ENCODE measurements at regions not wholly inside any gene's neighbourhood (a gene's known extent, or its start where the extent isn't known, plus 50 kb on each side); places are given as distances from the start of the nearest gene placed in this dataset.

DNA sequence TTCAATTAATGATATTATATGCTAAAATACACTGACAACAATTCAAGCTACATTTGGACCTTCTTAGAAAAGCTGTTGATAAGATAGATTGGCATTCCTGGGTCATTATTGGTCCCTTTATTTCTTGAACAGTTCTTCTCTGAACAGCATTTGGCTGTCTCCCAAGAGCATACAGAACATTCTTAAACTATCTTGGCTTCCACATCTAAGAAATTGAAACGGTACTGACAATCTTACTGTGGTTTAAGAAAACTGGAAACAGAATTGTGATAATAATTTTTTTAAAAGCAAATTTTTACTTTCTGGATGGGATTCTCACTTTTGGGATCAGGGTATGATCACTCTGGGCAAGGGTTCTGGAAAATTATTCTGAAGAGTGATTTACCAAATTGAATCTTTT lies 161.7 kb upstream of the ZNF385D start:
- no peak overlapping the region for H3K9ac ChIP-seq (replicated peaks; ENCODE audit: extremely low read depth, insufficient read depth, low read length)
- CTCF ChIA-PET = no interaction called here
- no peak for DNase-seq (ENCODE audit: low read depth, low spot score)
- no peak overlapping the region for H3K27ac ChIP-seq (ENCODE audit: insufficient read depth, low read depth, low read length)
- no peaks in the 10 kb centered on the region for H3K9me1 ChIP-seq (replicated peaks; ENCODE audit: control insufficient read depth, extremely low read depth, insufficient read depth, low read length)
- no peaks in the 10 kb centered on the region for H3K79me2 ChIP-seq (ENCODE audit: control insufficient read depth, insufficient read depth, low read length)
- H3K9me3 ChIP-seq (replicated peaks; ENCODE audit: control insufficient read depth, insufficient read depth, low read length) = no peaks in the 10 kb centered on the region
- H3K4me1 ChIP-seq (ENCODE audit: control insufficient read depth, extremely low read depth, insufficient read depth, low read length) = no peaks in the 10 kb centered on the region
- intact Hi-C loops (cut with micrococcal nuclease) (no loop called here), dilution Hi-C loops (cut with MboI; ENCODE audit: extremely low pct_ligation_motif_present, low sequenced_read_pairs) (no loop called here)
- POLR2A ChIA-PET = no interaction called here
- no peak overlapping the region for H3K4me3 ChIP-seq (replicated peaks in 1 of 3; ENCODE audit: insufficient read depth in 1 of 3, low read depth in 1 of 3, low read length in 3 of 3)
- no peak for FAIRE-seq
- no peaks in the 10 kb centered on the region for H3K36me3 ChIP-seq (ENCODE audit: control insufficient read depth in 2 of 2, extremely low read depth in 1 of 2, insufficient read depth in 2 of 2, low read length in 2 of 2)
- H3K4me2 ChIP-seq (ENCODE audit: insufficient read depth, low read length) = no peak overlapping the region
- H3K27me3 ChIP-seq (ENCODE audit: control insufficient read depth in 2 of 2, insufficient read depth in 2 of 2, low read length in 2 of 2) = no peaks in the 10 kb centered on the region
- TF ChIP-seq EZH2 (IDR thresholded peaks at IDR 0.05; ENCODE audit: borderline replicate concordance, low read depth, low read length, severe bottlenecking) = no peak
- TF ChIP-seq POLR2A (IDR thresholded peaks at IDR 0.05; ENCODE audit: low read depth, low read length) = no peak
- TF ChIP-seq MAX (IDR thresholded peaks at IDR 0.05; ENCODE audit: insufficient read depth, insufficient read length) = no peak
- TF ChIP-seq, protein P1, sequence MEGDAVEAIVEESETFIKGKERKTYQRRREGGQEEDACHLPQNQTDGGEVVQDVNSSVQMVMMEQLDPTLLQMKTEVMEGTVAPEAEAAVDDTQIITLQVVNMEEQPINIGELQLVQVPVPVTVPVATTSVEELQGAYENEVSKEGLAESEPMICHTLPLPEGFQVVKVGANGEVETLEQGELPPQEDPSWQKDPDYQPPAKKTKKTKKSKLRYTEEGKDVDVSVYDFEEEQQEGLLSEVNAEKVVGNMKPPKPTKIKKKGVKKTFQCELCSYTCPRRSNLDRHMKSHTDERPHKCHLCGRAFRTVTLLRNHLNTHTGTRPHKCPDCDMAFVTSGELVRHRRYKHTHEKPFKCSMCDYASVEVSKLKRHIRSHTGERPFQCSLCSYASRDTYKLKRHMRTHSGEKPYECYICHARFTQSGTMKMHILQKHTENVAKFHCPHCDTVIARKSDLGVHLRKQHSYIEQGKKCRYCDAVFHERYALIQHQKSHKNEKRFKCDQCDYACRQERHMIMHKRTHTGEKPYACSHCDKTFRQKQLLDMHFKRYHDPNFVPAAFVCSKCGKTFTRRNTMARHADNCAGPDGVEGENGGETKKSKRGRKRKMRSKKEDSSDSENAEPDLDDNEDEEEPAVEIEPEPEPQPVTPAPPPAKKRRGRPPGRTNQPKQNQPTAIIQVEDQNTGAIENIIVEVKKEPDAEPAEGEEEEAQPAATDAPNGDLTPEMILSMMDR (IDR thresholded peaks at IDR 0.05; ENCODE audit: extremely low read depth in 1 of 2, insufficient read depth in 1 of 2, low read depth in 1 of 2, low read length in 2 of 2) = no peak
- TF ChIP-seq MYC (IDR thresholded peaks at IDR 0.05; ENCODE audit: low read depth, low read length) = no peak
- H2AFZ ChIP-seq (ENCODE audit: low read depth, low read length) = no peak overlapping the region
- BruUV-seq (replicated peaks) = no TSS peak
- H4K20me1 ChIP-seq (replicated peaks; ENCODE audit: control insufficient read depth, extremely low read depth, insufficient read depth, low read length) = no peaks in the 10 kb centered on the region

GRCh38 chr3:21913791-21914190 lies 162.8 kb upstream of the ZNF385D start:
- H3K36me3 ChIP-seq (ENCODE audit: control insufficient read depth in 2 of 2, extremely low read depth in 1 of 2, insufficient read depth in 2 of 2, low read length in 2 of 2) = no peaks in the 10 kb centered on the region
- H3K79me2 ChIP-seq (ENCODE audit: control insufficient read depth, insufficient read depth, low read length) = no peaks in the 10 kb centered on the region
- no peaks in the 10 kb centered on the region for H3K9me3 ChIP-seq (replicated peaks; ENCODE audit: control insufficient read depth, insufficient read depth, low read length)
- POLR2A ChIA-PET = no interaction called here
- H2AFZ ChIP-seq (ENCODE audit: low read depth, low read length) = no peak overlapping the region
- no peak for TF ChIP-seq EZH2 (IDR thresholded peaks at IDR 0.05; ENCODE audit: borderline replicate concordance, low read depth, low read length, severe bottlenecking)
- no peak for TF ChIP-seq GATA2 (IDR thresholded peaks at IDR 0.05; ENCODE audit: insufficient read depth, insufficient read length, low read depth, low read length)
- no peak for TF ChIP-seq POLR2AphosphoS5 (IDR thresholded peaks at IDR 0.05; ENCODE audit: insufficient read depth, low read depth, low read length)
- no peak for TF ChIP-seq FOS (IDR thresholded peaks at IDR 0.05; ENCODE audit: borderline replicate concordance, insufficient read depth, low read length)
- no peak for TF ChIP-seq JUN (IDR thresholded peaks at IDR 0.05; ENCODE audit: borderline replicate concordance, insufficient read depth, insufficient read length, low read depth)
- TF ChIP-seq MAX (IDR thresholded peaks at IDR 0.05; ENCODE audit: insufficient read depth, insufficient read length) = no peak
- TF ChIP-seq POLR2A (IDR thresholded peaks at IDR 0.05; ENCODE audit: low read depth, low read length) = no peak
- no peak for TF ChIP-seq MYC (IDR thresholded peaks at IDR 0.05; ENCODE audit: low read depth, low read length)
- TF ChIP-seq, protein P1 (IDR thresholded peaks at IDR 0.05; ENCODE audit: extremely low read depth in 1 of 2, insufficient read depth in 1 of 2, low read depth in 1 of 2, low read length in 2 of 2) = no peak
- DNase-seq (ENCODE audit: low read depth, low spot score) (no peak), FAIRE-seq (no peak)
- H3K9ac ChIP-seq (replicated peaks; ENCODE audit: extremely low read depth, insufficient read depth, low read length) = no peak overlapping the region
- CTCF ChIA-PET = no interaction called here
- dilution Hi-C loops (cut with MboI; ENCODE audit: extremely low pct_ligation_motif_present, low sequenced_read_pairs) = no loop called here
- H3K27ac ChIP-seq (ENCODE audit: insufficient read depth, low read depth, low read length) = no peak overlapping the region
- H3K4me2 ChIP-seq (ENCODE audit: insufficient read depth, low read length) = no peak overlapping the region
- intact Hi-C loops (cut with micrococcal nuclease) = no loop called here
- H3K4me3 ChIP-seq (replicated peaks in 1 of 3; ENCODE audit: insufficient read depth in 1 of 3, low read depth in 1 of 3, low read length in 3 of 3) = no peak overlapping the region
- no TSS peak for BruUV-seq (replicated peaks)
- no peaks in the 10 kb centered on the region for H3K9me1 ChIP-seq (replicated peaks; ENCODE audit: control insufficient read depth, extremely low read depth, insufficient read depth, low read length)
- no peaks in the 10 kb centered on the region for H4K20me1 ChIP-seq (replicated peaks; ENCODE audit: control insufficient read depth, extremely low read depth, insufficient read depth, low read length)
- no peaks in the 10 kb centered on the region for H3K4me1 ChIP-seq (ENCODE audit: control insufficient read depth, extremely low read depth, insufficient read depth, low read length)
- H3K27me3 ChIP-seq (ENCODE audit: control insufficient read depth in 2 of 2, insufficient read depth in 2 of 2, low read length in 2 of 2) = no peaks in the 10 kb centered on the region

Data from endothelial cell of umbilical vein (primary cell).